ENCODE measurements at regions not wholly inside any gene's neighbourhood (a gene's known extent, or its start where the extent isn't known, plus 50 kb on each side); places are given as distances from the start of the nearest gene placed in this dataset.

GRCh38 chr14:81682701-81683100 is 149.0 kb upstream of the SEL1L start:
- no peak overlapping the region for H3K4me2 ChIP-seq

GRCh38 chr14:81684696-81685095 is 151.0 kb upstream of the SEL1L start:
- H3K36me3 ChIP-seq (replicated peaks; ENCODE audit: insufficient read depth, low read depth): no peaks in the 10 kb centered on the region
- H3K27ac ChIP-seq: no peak overlapping the region
- H3K27me3 ChIP-seq: peaks cover 7% of the 10 kb centered on the region
- TF ChIP-seq EZH2 (IDR thresholded peaks at IDR 0.05; ENCODE audit: borderline replicate concordance): no peak
- TF ChIP-seq CTCF (IDR thresholded peaks at IDR 0.05; ENCODE audit: poor library complexity): no peak
- no peak for TF ChIP-seq EZH2phosphoT487 (IDR thresholded peaks at IDR 0.05; ENCODE audit: low read depth, severe bottlenecking, unreplicated experiment)
- H3K79me2 ChIP-seq: no peaks in the 10 kb centered on the region
- H2AFZ ChIP-seq: no peak overlapping the region
- WGBS (ENCODE audit: low lambda C conversion rate, missing lambda C conversion rate): 96% methylated on average over 1 of the region's 1 CpG
- no peaks in the 10 kb centered on the region for H4K20me1 ChIP-seq (ENCODE audit: insufficient read depth, poor library complexity, severe bottlenecking)
- no peak for DNase-seq (ENCODE audit: low spot score)
- no peak overlapping the region for H3K4me3 ChIP-seq
- H3K4me1 ChIP-seq (ENCODE audit: insufficient read depth): no peaks in the 10 kb centered on the region
- H3K9me3 ChIP-seq (ENCODE audit: low read depth): no peaks in the 10 kb centered on the region
- no peak overlapping the region for H3K4me2 ChIP-seq
- H3K9me2 ChIP-seq (replicated peaks; ENCODE audit: insufficient read depth): no peaks in the 10 kb centered on the region

More at GRCh38 chr14:81682701-81683100, 149.0 kb upstream of the SEL1L start:
- no peaks in the 10 kb centered on the region for H4K20me1 ChIP-seq (ENCODE audit: insufficient read depth, poor library complexity, severe bottlenecking)
- no peaks in the 10 kb centered on the region for H3K9me2 ChIP-seq (replicated peaks; ENCODE audit: insufficient read depth)
- no peak for DNase-seq (ENCODE audit: low spot score)
- 90% methylated on average over 2 of the region's 2 CpGs for WGBS (ENCODE audit: low lambda C conversion rate, missing lambda C conversion rate)
- no peaks in the 10 kb centered on the region for H3K4me1 ChIP-seq (ENCODE audit: insufficient read depth)
- no peaks in the 10 kb centered on the region for H3K36me3 ChIP-seq (replicated peaks; ENCODE audit: insufficient read depth, low read depth)
- H3K4me3 ChIP-seq: no peak overlapping the region
- TF ChIP-seq CTCF (IDR thresholded peaks at IDR 0.05; ENCODE audit: poor library complexity) (no peak), EZH2phosphoT487 (IDR thresholded peaks at IDR 0.05; ENCODE audit: low read depth, severe bottlenecking, unreplicated experiment) (no peak), EZH2 (IDR thresholded peaks at IDR 0.05; ENCODE audit: borderline replicate concordance) (no peak)
- H3K27me3 ChIP-seq: peaks cover 7% of the 10 kb centered on the region
- H2AFZ ChIP-seq: no peak overlapping the region
- no peaks in the 10 kb centered on the region for H3K79me2 ChIP-seq
- H3K9me3 ChIP-seq (ENCODE audit: low read depth): no peaks in the 10 kb centered on the region
- H3K27ac ChIP-seq: no peak overlapping the region

DNA sequence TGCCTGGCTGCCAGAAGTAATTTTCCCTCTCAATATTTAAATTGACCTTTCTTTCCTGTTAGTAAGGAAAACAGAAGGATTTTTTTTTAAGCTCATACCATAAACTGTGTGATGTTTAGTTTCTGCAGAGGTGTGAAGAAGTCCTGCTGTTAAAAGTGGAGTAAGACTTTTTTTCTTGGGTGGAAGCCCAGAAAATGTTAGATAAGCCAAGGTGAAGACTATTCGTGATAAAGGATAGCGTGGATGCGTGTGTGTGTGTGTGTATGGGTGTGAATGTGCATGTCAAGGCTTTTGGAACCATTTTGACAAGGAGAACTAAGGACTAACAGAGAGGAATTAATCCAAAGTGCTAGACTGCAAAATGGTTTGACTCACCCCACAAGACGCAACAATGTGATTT is 152.9 kb upstream of the SEL1L start:
- no peaks in the 10 kb centered on the region for H3K36me3 ChIP-seq (replicated peaks; ENCODE audit: insufficient read depth, low read depth)
- no peak overlapping the region for H3K4me2 ChIP-seq
- TF ChIP-seq EZH2 (IDR thresholded peaks at IDR 0.05; ENCODE audit: borderline replicate concordance): no peak
- TF ChIP-seq CTCF (IDR thresholded peaks at IDR 0.05; ENCODE audit: poor library complexity): no peak
- TF ChIP-seq EZH2phosphoT487 (IDR thresholded peaks at IDR 0.05; ENCODE audit: low read depth, severe bottlenecking, unreplicated experiment): no peak
- H3K4me1 ChIP-seq (ENCODE audit: insufficient read depth): no peaks in the 10 kb centered on the region
- no peaks in the 10 kb centered on the region for H3K79me2 ChIP-seq
- H4K20me1 ChIP-seq (ENCODE audit: insufficient read depth, poor library complexity, severe bottlenecking): no peaks in the 10 kb centered on the region
- no peaks in the 10 kb centered on the region for H3K9me3 ChIP-seq (ENCODE audit: low read depth)
- H3K9me2 ChIP-seq (replicated peaks; ENCODE audit: insufficient read depth): no peaks in the 10 kb centered on the region
- no peak overlapping the region for H3K27ac ChIP-seq
- 72% methylated on average over 4 of the region's 4 CpGs for WGBS (ENCODE audit: low lambda C conversion rate, missing lambda C conversion rate)
- H3K27me3 ChIP-seq: no peaks in the 10 kb centered on the region
- no peak overlapping the region for H2AFZ ChIP-seq
- H3K4me3 ChIP-seq: no peak overlapping the region
- DNase-seq (ENCODE audit: low spot score): no peak

- no peak for DNase-seq (ENCODE audit: low spot score)
- no peaks in the 10 kb centered on the region for H3K36me3 ChIP-seq (replicated peaks; ENCODE audit: insufficient read depth, low read depth)
- H3K9me3 ChIP-seq (ENCODE audit: low read depth): no peaks in the 10 kb centered on the region
- TF ChIP-seq EZH2 (IDR thresholded peaks at IDR 0.05; ENCODE audit: borderline replicate concordance): no peak
- TF ChIP-seq EZH2phosphoT487 (IDR thresholded peaks at IDR 0.05; ENCODE audit: low read depth, severe bottlenecking, unreplicated experiment): no peak
- no peak for TF ChIP-seq CTCF (IDR thresholded peaks at IDR 0.05; ENCODE audit: poor library complexity)
- no peaks in the 10 kb centered on the region for H3K9me2 ChIP-seq (replicated peaks; ENCODE audit: insufficient read depth)
- WGBS (ENCODE audit: low lambda C conversion rate, missing lambda C conversion rate): 81% methylated on average over 3 of the region's 3 CpGs
- no peak overlapping the region for H3K4me3 ChIP-seq
- H2AFZ ChIP-seq: no peak overlapping the region
- H3K79me2 ChIP-seq: no peaks in the 10 kb centered on the region
- no peaks in the 10 kb centered on the region for H3K27me3 ChIP-seq
- no peaks in the 10 kb centered on the region for H3K4me1 ChIP-seq (ENCODE audit: insufficient read depth)
- H4K20me1 ChIP-seq (ENCODE audit: insufficient read depth, poor library complexity, severe bottlenecking): no peaks in the 10 kb centered on the region
- H3K4me2 ChIP-seq: no peak overlapping the region
- H3K27ac ChIP-seq: no peak overlapping the region
Measured at GRCh38 chr14:81691931-81692330, 158.3 kb upstream of the SEL1L start.
